Bronchial epithelial cell (primary cell): ENCODE measurements at regions not wholly inside any gene's neighbourhood (a gene's known extent, or its start where the extent isn't known, plus 50 kb on each side); places are given as distances from the start of the nearest gene placed in this dataset.

Experiments
- DNase-seq: peaks from one replicate; pipeline ENCODE4 v3.0.0-alpha.2; 2010; ENCODE audit warnings: low read depth
- FAIRE-seq: peaks from 2 replicates; lab custom pipeline; 2011; peaks lifted over from hg19 to GRCh38; lab: Jason Lieb, UNC
- H3K27me3 ChIP-seq: 2 replicates; pipeline ENCODE4 v1.5.1; 2011; ENCODE audit warnings: low read length; ENCODE audit not compliant: control insufficient read depth, insufficient read depth
- H3K36me3 ChIP-seq: 2 replicates; pipeline ENCODE4 v1.5.1; 2011; ENCODE audit warnings: low read length; ENCODE audit not compliant: control insufficient read depth, insufficient read depth
- H3K4me3 ChIP-seq: 2 replicates; pipeline ENCODE4 v1.5.1; 2011; ENCODE audit warnings: mild to moderate bottlenecking, low read depth, low read length, control low read depth
- CTCF ChIP-seq: IDR thresholded peaks from 2 replicates; pipeline ENCODE4 v1.5.1; 2011; ENCODE audit warnings: mild to moderate bottlenecking, moderate library complexity, low read length, control low read depth, inconsistent platforms; ENCODE audit not compliant: insufficient read depth, severe bottlenecking

GRCh38 chr3:40951636-40952035 is 247.7 kb upstream of the CTNNB1 start:
- no peak for TF ChIP-seq CTCF
- Histone ChIP-seq H3K4me3 (no peak overlapping the region), H3K36me3 (no peaks in the 10 kb centered on the region), H3K27me3 (no peaks in the 10 kb centered on the region)
- no peak for DNase-seq
- no peak for FAIRE-seq

- H3K36me3 ChIP-seq, result no peaks in the 10 kb centered on the region
- no peaks in the 10 kb centered on the region for H3K27me3 ChIP-seq
- no peak for TF ChIP-seq CTCF
- FAIRE-seq, result no peak
- no peak for DNase-seq
- H3K4me3 ChIP-seq, result no peak overlapping the region
Measured at GRCh38 chr3:40961104-40961857, 238.0 kb upstream of the CTNNB1 start.

GRCh38 chr3:40962721-40963120 is 236.6 kb upstream of the CTNNB1 start:
- H3K27me3 ChIP-seq, result no peaks in the 10 kb centered on the region
- FAIRE-seq, result no peak
- H3K4me3 ChIP-seq, result no peak overlapping the region
- H3K36me3 ChIP-seq, result no peaks in the 10 kb centered on the region
- TF ChIP-seq CTCF, result no peak
- no peak for DNase-seq

GRCh38 chr3:40968666-40969065 is 230.6 kb upstream of the CTNNB1 start:
- no peak for FAIRE-seq
- DNase-seq, result no peak
- no peak for TF ChIP-seq CTCF
- Histone ChIP-seq H3K36me3 (no peaks in the 10 kb centered on the region), H3K4me3 (no peak overlapping the region), H3K27me3 (no peaks in the 10 kb centered on the region)

- no peak for FAIRE-seq
Measured at GRCh38 chr3:40969341-40969740, 230.0 kb upstream of the CTNNB1 start.

More at GRCh38 chr3:40969341-40969740, 230.0 kb upstream of the CTNNB1 start:
- no peaks in the 10 kb centered on the region for H3K27me3 ChIP-seq
- H3K4me3 ChIP-seq, result no peak overlapping the region
- no peaks in the 10 kb centered on the region for H3K36me3 ChIP-seq
- DNase-seq, result no peak
- no peak for TF ChIP-seq CTCF
